HCT116 (cell line): ENCODE measurements at regions not wholly inside any gene's neighbourhood (a gene's known extent, or its start where the extent isn't known, plus 50 kb on each side); places are given as distances from the start of the nearest gene placed in this dataset.

Experiments
- ATAC-seq: fragments of 200-7000 bp; cut with Tn5 transposase; 2 replicates; pipeline ENCODE4 v1.9.1; 2020; ENCODE audit warnings: mild to moderate bottlenecking, moderate library complexity
- BruUV-seq: library from RNA; stranded (reverse); fragments of 400-500 nt; replicated peaks from 2 replicates; lab custom pipeline; 2021; lab: Mats Ljungman, UMichigan
- CTCF ChIA-PET: fragments of 300-600 bp; sonication (Branson Sonifier 250); formaldehyde crosslinking; loops from one replicate; lab custom pipeline; 2021; ENCODE audit warnings: antibody characterized with exemption; lab: Charles Lee
- POLR2A ChIA-PET: fragments of 300-600, 350-600 bp; sonication (Branson Sonifier 250); formaldehyde crosslinking; loops from one replicate; lab custom pipeline; 2021; ENCODE audit warnings: antibody characterized with exemption; lab: Charles Lee
- RAD21 ChIA-PET, 2 experiments: fragments of 300-600 bp; sonication (Branson Sonifier 250); formaldehyde crosslinking; loops; one replicate each; lab custom pipeline; 2023; ENCODE audit warnings: low total read pairs in 2 of 2; ENCODE audit not compliant: uncharacterized antibody in 2 of 2, unreplicated experiment in 2 of 2, low non-redundant PET in 1 of 2; lab: Charles Lee
- DNase-seq: peaks from one replicate; pipeline ENCODE4 v3.0.0-alpha.2; 2010; ENCODE audit warnings: low read depth, low spot score
- H2AFZ ChIP-seq: fragments of 200-600 bp; shearing (Covaris generic), sonication (generic); 2 replicates; pipeline ENCODE4 v1.6.1; 2017; ENCODE audit warnings: low read depth, mixed run types, mixed read lengths, antibody characterized with exemption, low read length; ENCODE audit not compliant: poor library complexity, severe bottlenecking
- H3K27ac ChIP-seq: 2 replicates; pipeline ENCODE4 v1.5.1; 2012; ENCODE audit warnings: low read depth, low read length
- H3K27me3 ChIP-seq: fragments of 200-600 bp; sonication (generic); 2 replicates; pipeline ENCODE4 v1.6.1; 2016; ENCODE audit warnings: mixed run types, low read length, mixed read lengths; ENCODE audit not compliant: insufficient read depth
- H3K36me3 ChIP-seq, 2 experiments: fragments of 200-500 bp in 1 of 2; fragments of 200-600 bp in 1 of 2; sonication (Bioruptor generic) in 1 of 2; sonication (generic) in 1 of 2; 2 replicates each; pipeline versions ENCODE4 v1.5.1 to v1.6.1; 2014 to 2016; ENCODE audit warnings: low read length in 2 of 2, inconsistent platforms in 1 of 2, mixed read lengths in 1 of 2, mixed run types in 1 of 2; ENCODE audit not compliant: insufficient read depth in 2 of 2, control insufficient read depth in 1 of 2
- H3K4me1 ChIP-seq, 2 experiments: fragments of 200-600 bp in 1 of 2; sonication (generic) in 1 of 2; 2 replicates each; pipeline versions ENCODE4 v1.5.1 to v1.6.1; 2012 to 2017; ENCODE audit warnings: low read length in 2 of 2, inconsistent platforms in 1 of 2, mild to moderate bottlenecking in 1 of 2, mixed read lengths in 1 of 2, mixed run types in 1 of 2, moderate library complexity in 1 of 2; ENCODE audit not compliant: insufficient read depth in 2 of 2, control insufficient read depth in 1 of 2
- H3K4me2 ChIP-seq: fragments of 200-600 bp; sonication (generic); 2 replicates; pipeline ENCODE4 v1.6.1; 2017; ENCODE audit warnings: mixed run types, low read length, mixed read lengths
- H3K4me3 ChIP-seq, 2 experiments: fragments of 200-600 bp in 1 of 2; sonication (generic) in 1 of 2; replicated peaks in 1 of 2; 2 replicates each; pipeline ENCODE4 v1.5.1; 2011 to 2016; ENCODE audit warnings: low read length in 2 of 2, control low read depth in 1 of 2, low read depth in 1 of 2, mild to moderate bottlenecking in 1 of 2, mixed read lengths in 1 of 2, mixed run types in 1 of 2
- H3K79me2 ChIP-seq: fragments of 200-600 bp; sonication (generic); 2 replicates; pipeline ENCODE4 v1.6.1; 2017; ENCODE audit warnings: mild to moderate bottlenecking, mixed run types, low read length, moderate library complexity, mixed read lengths; ENCODE audit not compliant: insufficient read depth
- H3K9ac ChIP-seq: fragments of 200-600 bp; sonication (generic); 2 replicates; pipeline ENCODE4 v1.6.1; 2016; ENCODE audit warnings: low read length, mixed read lengths
- H3K9me2 ChIP-seq: fragments of 200-600 bp; sonication (generic), shearing (Covaris generic); 2 replicates; pipeline ENCODE4 v1.6.1; 2017; ENCODE audit warnings: mixed run types, mild to moderate bottlenecking, moderate library complexity; ENCODE audit not compliant: insufficient read depth
- H3K9me3 ChIP-seq, 2 experiments: fragments of 200-500 bp in 1 of 2; fragments of 200-600 bp in 1 of 2; sonication (Bioruptor generic) in 1 of 2; sonication (generic) in 1 of 2; 2 replicates each; pipeline ENCODE4 v1.6.1; 2014 to 2017; ENCODE audit warnings: low read length in 2 of 2, mixed read lengths in 2 of 2, inconsistent platforms in 1 of 2, low read depth in 1 of 2, mild to moderate bottlenecking in 1 of 2, mixed run types in 1 of 2, moderate library complexity in 1 of 2; ENCODE audit not compliant: control insufficient read depth in 1 of 2, insufficient read depth in 1 of 2
- H4K20me1 ChIP-seq: fragments of 200-600 bp; sonication (generic), shearing (Covaris generic); 2 replicates; pipeline ENCODE4 v1.6.1; 2017; ENCODE audit warnings: mixed run types, mild to moderate bottlenecking, moderate library complexity; ENCODE audit not compliant: insufficient read depth
- EGR1 ChIP-seq: IDR thresholded peaks from 2 replicates; pipeline ENCODE4 v1.6.1; 2012; ENCODE audit warnings: low read depth
- EZH2 ChIP-seq: fragments of 200-600 bp; sonication (generic); IDR thresholded peaks from 2 replicates; pipeline ENCODE4 v1.6.1; 2017; ENCODE audit warnings: antibody characterized with exemption, mixed run types
- EZH2phosphoT487 ChIP-seq: fragments of 200-600 bp; IDR thresholded peaks from 2 replicates; pipeline ENCODE4 v1.6.1; 2018; ENCODE audit warnings: antibody characterized with exemption, borderline replicate concordance
- FOSL1 ChIP-seq: IDR thresholded peaks from 2 replicates; pipeline ENCODE4 v1.6.1; 2012; ENCODE audit warnings: low read depth
- JUND ChIP-seq: IDR thresholded peaks from 2 replicates; pipeline ENCODE4 v1.6.1; 2012
- MAX ChIP-seq: IDR thresholded peaks from 2 replicates; pipeline ENCODE4 v1.6.1; 2012
- POLR2A ChIP-seq: IDR thresholded peaks from 2 replicates; pipeline ENCODE4 v1.7.0; 2011; ENCODE audit warnings: borderline replicate concordance; ENCODE audit not compliant: insufficient read depth, insufficient read length; ENCODE audit errors: extremely low read depth
- SIN3A ChIP-seq: IDR thresholded peaks from 2 replicates; pipeline ENCODE4 v1.6.1; 2012; ENCODE audit warnings: low read depth
- SP1 ChIP-seq: IDR thresholded peaks from 2 replicates; pipeline ENCODE4 v1.6.1; 2012; ENCODE audit warnings: low read depth
- YY1 ChIP-seq: IDR thresholded peaks from 2 replicates; pipeline ENCODE4 v1.6.1; 2011; ENCODE audit warnings: low read length, low read depth, moderate library complexity, mild to moderate bottlenecking; ENCODE audit not compliant: insufficient replicate concordance; ENCODE audit errors: extremely low read depth
- ZNF274 ChIP-seq: fragments of 200-500 bp; sonication (Bioruptor generic); IDR thresholded peaks from 2 replicates; pipeline ENCODE4 v1.6.1; 2014; ENCODE audit warnings: mild to moderate bottlenecking, low read depth, low read length, inconsistent platforms
- intact Hi-C: fragments of 100-400 bp; cut with micrococcal nuclease; formaldehyde crosslinking; loops from 2 replicates; pipeline ENCODE4 v1.10.0; 2022
- TF ChIP-seq, protein P1 (sequence below), 3 experiments: fragments of 200-600 bp in 1 of 3; sonication (generic) in 1 of 3; IDR thresholded peaks in 2 of 3; conservative IDR thresholded peaks in 1 of 3; 2 replicates each; pipeline ENCODE4 v1.5.1; 2012 to 2017; ENCODE audit warnings: low read depth in 2 of 3, low read length in 2 of 3, antibody characterized with exemption in 1 of 3, borderline replicate concordance in 1 of 3, control low read depth in 1 of 3, mild to moderate bottlenecking in 1 of 3, mixed read lengths in 1 of 3, mixed run types in 1 of 3, moderate library complexity in 1 of 3; ENCODE audit not compliant: insufficient read depth in 1 of 3
- TF ChIP-seq, protein P2 (sequence below): IDR thresholded peaks from 2 replicates; pipeline ENCODE4 v1.6.1; 2011; ENCODE audit warnings: mild to moderate bottlenecking, low read length, moderate library complexity; ENCODE audit not compliant: insufficient replicate concordance; ENCODE audit errors: extremely low read depth

DNA sequence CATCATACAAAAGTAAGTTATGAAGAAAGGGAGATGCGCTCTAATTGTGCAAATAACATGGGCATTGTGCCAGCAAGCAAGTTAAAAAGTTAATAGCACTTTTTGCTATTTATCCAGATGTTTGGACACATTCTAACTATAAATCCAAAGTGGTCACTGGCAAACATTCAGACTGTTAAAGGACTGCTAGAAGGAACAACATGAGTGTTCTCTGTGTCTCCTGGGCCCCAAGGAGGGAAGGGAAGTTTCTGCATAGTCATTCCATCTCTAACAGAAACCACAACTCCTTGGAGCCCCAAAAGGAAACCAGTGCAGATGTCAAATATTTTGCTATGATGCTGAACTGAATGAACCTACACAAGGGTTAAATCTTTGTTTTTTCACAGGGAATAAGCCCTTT, 213.3 kb upstream of the HNRNPA3 start:
- no peak for TF ChIP-seq POLR2A
- TF ChIP-seq FOSL1 = no peak
- no peak for TF ChIP-seq EZH2
- TF ChIP-seq, protein P1, sequence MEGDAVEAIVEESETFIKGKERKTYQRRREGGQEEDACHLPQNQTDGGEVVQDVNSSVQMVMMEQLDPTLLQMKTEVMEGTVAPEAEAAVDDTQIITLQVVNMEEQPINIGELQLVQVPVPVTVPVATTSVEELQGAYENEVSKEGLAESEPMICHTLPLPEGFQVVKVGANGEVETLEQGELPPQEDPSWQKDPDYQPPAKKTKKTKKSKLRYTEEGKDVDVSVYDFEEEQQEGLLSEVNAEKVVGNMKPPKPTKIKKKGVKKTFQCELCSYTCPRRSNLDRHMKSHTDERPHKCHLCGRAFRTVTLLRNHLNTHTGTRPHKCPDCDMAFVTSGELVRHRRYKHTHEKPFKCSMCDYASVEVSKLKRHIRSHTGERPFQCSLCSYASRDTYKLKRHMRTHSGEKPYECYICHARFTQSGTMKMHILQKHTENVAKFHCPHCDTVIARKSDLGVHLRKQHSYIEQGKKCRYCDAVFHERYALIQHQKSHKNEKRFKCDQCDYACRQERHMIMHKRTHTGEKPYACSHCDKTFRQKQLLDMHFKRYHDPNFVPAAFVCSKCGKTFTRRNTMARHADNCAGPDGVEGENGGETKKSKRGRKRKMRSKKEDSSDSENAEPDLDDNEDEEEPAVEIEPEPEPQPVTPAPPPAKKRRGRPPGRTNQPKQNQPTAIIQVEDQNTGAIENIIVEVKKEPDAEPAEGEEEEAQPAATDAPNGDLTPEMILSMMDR (IDR thresholded peaks at IDR 0.05 in 2 of 3, conservative IDR thresholded peaks at IDR 0.05 in 1 of 3; ENCODE audit: borderline replicate concordance in 1 of 3, insufficient read depth in 1 of 3, low read depth in 2 of 3, low read length in 2 of 3) = no peak
- TF ChIP-seq MAX = no peak
- no peak for TF ChIP-seq SP1
- no peak for TF ChIP-seq EGR1
- TF ChIP-seq JUND = no peak
- TF ChIP-seq EZH2phosphoT487 = no peak
- TF ChIP-seq YY1 = no peak
- TF ChIP-seq, protein P2, sequence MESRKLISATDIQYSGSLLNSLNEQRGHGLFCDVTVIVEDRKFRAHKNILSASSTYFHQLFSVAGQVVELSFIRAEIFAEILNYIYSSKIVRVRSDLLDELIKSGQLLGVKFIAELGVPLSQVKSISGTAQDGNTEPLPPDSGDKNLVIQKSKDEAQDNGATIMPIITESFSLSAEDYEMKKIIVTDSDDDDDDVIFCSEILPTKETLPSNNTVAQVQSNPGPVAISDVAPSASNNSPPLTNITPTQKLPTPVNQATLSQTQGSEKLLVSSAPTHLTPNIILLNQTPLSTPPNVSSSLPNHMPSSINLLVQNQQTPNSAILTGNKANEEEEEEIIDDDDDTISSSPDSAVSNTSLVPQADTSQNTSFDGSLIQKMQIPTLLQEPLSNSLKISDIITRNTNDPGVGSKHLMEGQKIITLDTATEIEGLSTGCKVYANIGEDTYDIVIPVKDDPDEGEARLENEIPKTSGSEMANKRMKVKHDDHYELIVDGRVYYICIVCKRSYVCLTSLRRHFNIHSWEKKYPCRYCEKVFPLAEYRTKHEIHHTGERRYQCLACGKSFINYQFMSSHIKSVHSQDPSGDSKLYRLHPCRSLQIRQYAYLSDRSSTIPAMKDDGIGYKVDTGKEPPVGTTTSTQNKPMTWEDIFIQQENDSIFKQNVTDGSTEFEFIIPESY = no peak
- no peak for TF ChIP-seq ZNF274
- TF ChIP-seq SIN3A = no peak
- TF ChIP-seq, all 23 proteins: peak for 0
- Histone ChIP-seq H3K27me3 (no peaks in the 10 kb centered on the region; the same call in 1 of the 2 replicates), H4K20me1 (no peaks in the 10 kb centered on the region), H3K4me1 (peaks cover 0 to 19% of the 10 kb centered on the region in 2 experiments; a peak in 3 of 4 replicates), H3K36me3 (no peaks in the 10 kb centered on the region), H3K9me3 (no peaks in the 10 kb centered on the region), H3K9me2 (no peaks in the 10 kb centered on the region), H2AFZ (no peak overlapping the region), H3K79me2 (no peaks in the 10 kb centered on the region), H3K4me2 (no peak overlapping the region), H3K4me3 (no peak overlapping the region), H3K27ac (no peak overlapping the region), H3K9ac (no peak overlapping the region)
- DNase-seq (no peak), ATAC-seq (no peak)
- ChIA-PET CTCF (no interaction called here), POLR2A (no interaction called here), RAD21 (no interaction called here)
- BruUV-seq = no TSS peak
- intact Hi-C loops = no loop called here
